ENCODE measurements at regions not wholly inside any gene's neighbourhood (a gene's known extent, or its start where the extent isn't known, plus 50 kb on each side); places are given as distances from the start of the nearest gene placed in this dataset.

GRCh38 chrX:790783-791360 lies 160.3 kb downstream of the SHOX start:
- no peak overlapping the region for H3K27ac Mint-ChIP-seq
- peaks cover 21 to 30% of the 10 kb centered on the region in 2 donors for H3K27me3 Mint-ChIP-seq
- Histone ChIP-seq H3K4me3 (ENCODE audit: control insufficient read depth in 1 of 2, extremely low read depth in 1 of 2, low read length in 1 of 2) (no peak overlapping the region), H3K27me3 (replicated peaks in 1 of 2; ENCODE audit: control insufficient read depth in 2 of 2, extremely low read depth in 1 of 2, insufficient read depth in 2 of 2, low read length in 1 of 2) (peaks cover 5 to 25% of the 10 kb centered on the region in 2 experiments), H3K36me3 (ENCODE audit: control insufficient read depth in 2 of 2, extremely low read depth in 1 of 2, insufficient read depth in 1 of 2, low read length in 1 of 2) (no peaks in the 10 kb centered on the region), H3K4me1 (ENCODE audit: control insufficient read depth in 1 of 2, extremely low read depth in 1 of 2, insufficient read depth in 2 of 2, low read length in 2 of 2) (no peaks in the 10 kb centered on the region), H3K27ac (ENCODE audit: low read length) (no peak overlapping the region), H3K9me3 (no peaks in the 10 kb centered on the region)
- WGBS (ENCODE audit: insufficient coverage) = 35% methylated on average over 22 of the region's 30 CpGs
- no peak overlapping the region for H3K4me3 Mint-ChIP-seq
- no peak for DNase-seq
- ChIA-PET POLR2A (no interaction called here), CTCF (no interaction called here)
- no peaks in the 10 kb centered on the region for H3K9me3 Mint-ChIP-seq
- no peak for ATAC-seq (replicated peaks in 1 of 4)
- H3K4me1 Mint-ChIP-seq = no peaks in the 10 kb centered on the region
- no peaks in the 10 kb centered on the region for H3K36me3 Mint-ChIP-seq

GRCh38 chrX:790041-790506 lies 159.5 kb downstream of the SHOX start:
- Histone ChIP-seq H3K27ac (ENCODE audit: low read length) (no peak overlapping the region), H3K27me3 (replicated peaks in 1 of 2; ENCODE audit: control insufficient read depth in 2 of 2, extremely low read depth in 1 of 2, insufficient read depth in 2 of 2, low read length in 1 of 2) (peaks cover 2 to 25% of the 10 kb centered on the region in 2 experiments), H3K4me1 (ENCODE audit: control insufficient read depth in 1 of 2, extremely low read depth in 1 of 2, insufficient read depth in 2 of 2, low read length in 2 of 2) (no peaks in the 10 kb centered on the region), H3K9me3 (no peaks in the 10 kb centered on the region), H3K4me3 (ENCODE audit: control insufficient read depth in 1 of 2, extremely low read depth in 1 of 2, low read length in 1 of 2) (no peak overlapping the region), H3K36me3 (ENCODE audit: control insufficient read depth in 2 of 2, extremely low read depth in 1 of 2, insufficient read depth in 1 of 2, low read length in 1 of 2) (no peaks in the 10 kb centered on the region)
- H3K27me3 Mint-ChIP-seq = peaks cover 27 to 32% of the 10 kb centered on the region in 2 donors
- ATAC-seq (replicated peaks in 1 of 4) (no peak), DNase-seq (no peak)
- H3K27ac Mint-ChIP-seq = no peak overlapping the region
- WGBS (ENCODE audit: insufficient coverage) = 48% methylated on average over 11 of the region's 18 CpGs
- no peaks in the 10 kb centered on the region for H3K4me1 Mint-ChIP-seq
- H3K9me3 Mint-ChIP-seq = peaks cover 0 to 2% (median 0%) of the 10 kb centered on the region in 3 donors
- POLR2A ChIA-PET = no interaction called here
- H3K4me3 Mint-ChIP-seq = no peak overlapping the region
- CTCF ChIA-PET = no interaction called here
- H3K36me3 Mint-ChIP-seq = no peaks in the 10 kb centered on the region

- CTCF ChIA-PET = no interaction called here
- 59% methylated on average over 5 of the region's 9 CpGs for WGBS (ENCODE audit: insufficient coverage)
- H3K9me3 ChIP-seq = no peaks in the 10 kb centered on the region
Observed at GRCh38 chrX:789096-789495, 158.5 kb downstream of the SHOX start.

GRCh38 chrX:786441-786881 lies 155.9 kb downstream of the SHOX start:
- no peak for ATAC-seq (replicated peaks in 1 of 4)
- H3K36me3 Mint-ChIP-seq = no peaks in the 10 kb centered on the region
- Histone ChIP-seq H3K4me3 (ENCODE audit: control insufficient read depth in 1 of 2, extremely low read depth in 1 of 2, low read length in 1 of 2) (no peak overlapping the region), H3K36me3 (ENCODE audit: control insufficient read depth in 2 of 2, extremely low read depth in 1 of 2, insufficient read depth in 1 of 2, low read length in 1 of 2) (no peaks in the 10 kb centered on the region), H3K9me3 (no peaks in the 10 kb centered on the region), H3K27ac (ENCODE audit: low read length) (no peak overlapping the region), H3K4me1 (ENCODE audit: control insufficient read depth in 1 of 2, extremely low read depth in 1 of 2, insufficient read depth in 2 of 2, low read length in 2 of 2) (no peaks in the 10 kb centered on the region), H3K27me3 (replicated peaks in 1 of 2; ENCODE audit: control insufficient read depth in 2 of 2, extremely low read depth in 1 of 2, insufficient read depth in 2 of 2, low read length in 1 of 2) (peaks cover 2 to 24% of the 10 kb centered on the region in 2 experiments)
- H3K4me3 Mint-ChIP-seq = no peak overlapping the region
- no peaks in the 10 kb centered on the region for H3K4me1 Mint-ChIP-seq
- H3K9me3 Mint-ChIP-seq = peaks cover 2 to 4% (median 4%) of the 10 kb centered on the region in 3 donors
- H3K27ac Mint-ChIP-seq = no peak overlapping the region
- no CpG with 5 or more reads among the region's 6 CpGs for WGBS (ENCODE audit: insufficient coverage)
- ChIA-PET CTCF (no interaction called here), POLR2A (no interaction called here)
- no peak for DNase-seq
- H3K27me3 Mint-ChIP-seq = peaks cover 26 to 34% of the 10 kb centered on the region in 2 donors

More at GRCh38 chrX:789096-789495, 158.5 kb downstream of the SHOX start:
- no peaks in the 10 kb centered on the region for H3K36me3 Mint-ChIP-seq
- POLR2A ChIA-PET = no interaction called here
- Histone ChIP-seq H3K27me3 (replicated peaks in 1 of 2; ENCODE audit: control insufficient read depth in 2 of 2, extremely low read depth in 1 of 2, insufficient read depth in 2 of 2, low read length in 1 of 2) (peaks cover 2 to 28% of the 10 kb centered on the region in 2 experiments), H3K4me1 (ENCODE audit: control insufficient read depth in 1 of 2, extremely low read depth in 1 of 2, insufficient read depth in 2 of 2, low read length in 2 of 2) (no peaks in the 10 kb centered on the region), H3K36me3 (ENCODE audit: control insufficient read depth in 2 of 2, extremely low read depth in 1 of 2, insufficient read depth in 1 of 2, low read length in 1 of 2) (no peaks in the 10 kb centered on the region), H3K4me3 (ENCODE audit: control insufficient read depth in 1 of 2, extremely low read depth in 1 of 2, low read length in 1 of 2) (no peak overlapping the region), H3K27ac (ENCODE audit: low read length) (no peak overlapping the region)
- ATAC-seq (replicated peaks in 1 of 4) (no peak), DNase-seq (no peak)
- H3K9me3 Mint-ChIP-seq = peaks cover 0 to 4% (median 2%) of the 10 kb centered on the region in 3 donors
- peaks cover 29 to 38% of the 10 kb centered on the region in 2 donors for H3K27me3 Mint-ChIP-seq
- no peak overlapping the region for H3K27ac Mint-ChIP-seq
- H3K4me3 Mint-ChIP-seq = no peak overlapping the region
- no peaks in the 10 kb centered on the region for H3K4me1 Mint-ChIP-seq

- no peaks in the 10 kb centered on the region for H3K9me3 ChIP-seq
- no peaks in the 10 kb centered on the region for H3K4me1 ChIP-seq (ENCODE audit: control insufficient read depth in 1 of 2, extremely low read depth in 1 of 2, insufficient read depth in 2 of 2, low read length in 2 of 2)
- Mint-ChIP-seq H3K36me3 (no peaks in the 10 kb centered on the region), H3K4me3 (no peak overlapping the region), H3K4me1 (no peaks in the 10 kb centered on the region), H3K27ac (no peak overlapping the region), H3K27me3 (peaks cover 14 to 21% of the 10 kb centered on the region in 2 donors), H3K9me3 (peaks cover 2 to 4% (median 4%) of the 10 kb centered on the region in 3 donors)
- ATAC-seq (replicated peaks in 1 of 4) (no peak), DNase-seq (no peak)
- H3K27ac ChIP-seq (ENCODE audit: low read length) = no peak overlapping the region
- ChIA-PET CTCF (no interaction called here), POLR2A (no interaction called here)
- 89% methylated on average over 12 of the region's 13 CpGs for WGBS (ENCODE audit: insufficient coverage)
- peaks cover 0 to 12% of the 10 kb centered on the region in 2 experiments for H3K27me3 ChIP-seq (replicated peaks in 1 of 2; ENCODE audit: control insufficient read depth in 2 of 2, extremely low read depth in 1 of 2, insufficient read depth in 2 of 2, low read length in 1 of 2)
- H3K36me3 ChIP-seq (ENCODE audit: control insufficient read depth in 2 of 2, extremely low read depth in 1 of 2, insufficient read depth in 1 of 2, low read length in 1 of 2) = no peaks in the 10 kb centered on the region
- no peak overlapping the region for H3K4me3 ChIP-seq (ENCODE audit: control insufficient read depth in 1 of 2, extremely low read depth in 1 of 2, low read length in 1 of 2)
Observed at GRCh38 chrX:784829-785228, 154.2 kb downstream of the SHOX start.

GRCh38 chrX:781224-782204 lies 150.9 kb downstream of the SHOX start:
- WGBS (ENCODE audit: insufficient coverage) = 43% methylated on average over 8 of the region's 28 CpGs

More at GRCh38 chrX:781224-782204, 150.9 kb downstream of the SHOX start:
- no peak for DNase-seq
- no peaks in the 10 kb centered on the region for H3K36me3 ChIP-seq (ENCODE audit: control insufficient read depth in 2 of 2, extremely low read depth in 1 of 2, insufficient read depth in 1 of 2, low read length in 1 of 2)
- no peaks in the 10 kb centered on the region for H3K9me3 ChIP-seq
- H3K4me1 Mint-ChIP-seq = no peaks in the 10 kb centered on the region
- H3K27ac ChIP-seq (ENCODE audit: low read length) = no peak overlapping the region
- H3K27me3 Mint-ChIP-seq = peaks cover 8 to 9% of the 10 kb centered on the region in 2 donors
- peaks cover 0 to 5% of the 10 kb centered on the region in 2 experiments for H3K27me3 ChIP-seq (replicated peaks in 1 of 2; ENCODE audit: control insufficient read depth in 2 of 2, extremely low read depth in 1 of 2, insufficient read depth in 2 of 2, low read length in 1 of 2)
- ChIA-PET POLR2A (no interaction called here), CTCF (no interaction called here)
- H3K36me3 Mint-ChIP-seq = no peaks in the 10 kb centered on the region
- H3K9me3 Mint-ChIP-seq = peaks cover 2 to 9% (median 4%) of the 10 kb centered on the region in 3 donors
- H3K4me1 ChIP-seq (ENCODE audit: control insufficient read depth in 1 of 2, extremely low read depth in 1 of 2, insufficient read depth in 2 of 2, low read length in 2 of 2) = no peaks in the 10 kb centered on the region
- no peak overlapping the region for H3K27ac Mint-ChIP-seq
- no peak overlapping the region for H3K4me3 ChIP-seq (ENCODE audit: control insufficient read depth in 1 of 2, extremely low read depth in 1 of 2, low read length in 1 of 2)
- no peak for ATAC-seq (replicated peaks in 1 of 4)
- no peak overlapping the region for H3K4me3 Mint-ChIP-seq
